A549 (cell line): ENCODE measurements at regions not wholly inside any gene's neighbourhood (a gene's known extent, or its start where the extent isn't known, plus 50 kb on each side); places are given as distances from the start of the nearest gene placed in this dataset.

Experiments
- CEBPB ChIP-seq, 2 experiments: fragments of >200 bp in 1 of 2; sonication (Bioruptor Twin) in 1 of 2; formaldehyde crosslinking in 1 of 2; IDR thresholded peaks; 2 replicates each; pipeline ENCODE4 v1.6.1; 2012 to 2016
- CTCF ChIP-seq: fragments of >200 bp; sonication (Bioruptor Twin); formaldehyde crosslinking; IDR thresholded peaks from 3 replicates; pipeline ENCODE4 v1.5.1; 2016
- FOSL2 ChIP-seq, 2 experiments: fragments of 450-650 bp in 1 of 2; fragments of >200 bp in 1 of 2; sonication (Bioruptor Twin) in 1 of 2; formaldehyde crosslinking; IDR thresholded peaks; 2 replicates each; pipeline versions ENCODE4 v1.5.0 to v1.6.1; 2016 to 2020; ENCODE audit warnings: mild to moderate bottlenecking in 1 of 2, moderate library complexity in 1 of 2
- HDAC2 ChIP-seq: fragments of 200-600 bp; sonication (generic); IDR thresholded peaks from 2 replicates; pipeline ENCODE4 v1.6.1; 2016
- JUNB ChIP-seq: fragments of >200 bp; sonication (Bioruptor Twin); formaldehyde crosslinking; IDR thresholded peaks from 2 replicates; pipeline ENCODE4 v1.6.1; 2016
- MAX ChIP-seq: IDR thresholded peaks from 2 replicates; pipeline ENCODE4 v1.6.1; 2012
- MYC ChIP-seq: IDR thresholded peaks from 2 replicates; pipeline ENCODE4 v1.6.1; 2012; ENCODE audit warnings: mild to moderate bottlenecking, inconsistent platforms, low read length, improper control_type of control experiment, borderline replicate concordance
- POLR2A ChIP-seq: IDR thresholded peaks from 2 replicates; pipeline ENCODE4 v1.6.1; 2012; ENCODE audit warnings: mild to moderate bottlenecking, low read length
- RAD21 ChIP-seq, 2 experiments: fragments of >200 bp in 1 of 2; sonication (Bioruptor Twin) in 1 of 2; formaldehyde crosslinking in 1 of 2; IDR thresholded peaks in 1 of 2; conservative IDR thresholded peaks in 1 of 2; 2 replicates in 1 of 2; 3 replicates in 1 of 2; pipeline ENCODE4 v1.6.1; 2012 to 2018; ENCODE audit warnings: inconsistent platforms in 1 of 2
- RCOR1 ChIP-seq: fragments of 150-350 bp; IDR thresholded peaks from 2 replicates; pipeline ENCODE4 v1.6.1; 2014; ENCODE audit warnings: antibody characterized with exemption, low read length, low read depth
- USF2 ChIP-seq: fragments of 450-650 bp; IDR thresholded peaks from 2 replicates; pipeline ENCODE4 v1.6.1; 2014; ENCODE audit warnings: antibody characterized with exemption
- ZC3H11A ChIP-seq: fragments of 450-650 bp; IDR thresholded peaks from 2 replicates; pipeline ENCODE4 v1.6.1; 2014; ENCODE audit warnings: antibody characterized with exemption, mild to moderate bottlenecking

GRCh38 chr9:29741169-29741568 is 2167.9 kb upstream of the C9orf72 start:
- TF ChIP-seq CEBPB (IDR thresholded peaks at IDR 0.05) (no peak), CTCF (no peak), MYC (no peak), MAX (no peak), POLR2A (no peak), ZC3H11A (no peak), JUNB (no peak), RAD21 (conservative IDR thresholded peaks at IDR 0.05 in 1 of 2, IDR thresholded peaks at IDR 0.05 in 1 of 2) (no peak), HDAC2 (no peak), FOSL2 (IDR thresholded peaks at IDR 0.05) (no peak), FOSL2 (CRISPR knock-in tag; IDR thresholded peaks at IDR 0.05) (no peak), USF2 (no peak), RCOR1 (no peak)
